ENCODE measurements at regions not wholly inside any gene's neighbourhood (a gene's known extent, or its start where the extent isn't known, plus 50 kb on each side); places are given as distances from the start of the nearest gene placed in this dataset.

GRCh38 chr14:101110729-101111619 lies 207.5 kb upstream of the RTL1 start:
- no peak for DNase-seq

GRCh38 chr14:101111620-101112290 lies 208.2 kb upstream of the RTL1 start:
- no peak for DNase-seq

GRCh38 chr14:101112351-101113107 lies 209.0 kb upstream of the RTL1 start:
- DNase-seq: no peak

GRCh38 chr14:101113108-101113612 lies 209.6 kb upstream of the RTL1 start:
- no peak for DNase-seq

- no peak for DNase-seq
These were observed 210.6 kb upstream of the RTL1 start for GRCh38 chr14:101113835-101114725.

GRCh38 chr14:101114726-101115515 lies 211.4 kb upstream of the RTL1 start:
- DNase-seq: no peak

GRCh38 chr14:101115652-101116051 lies 212.1 kb upstream of the RTL1 start:
- no peak for DNase-seq

GRCh38 chr14:101116065-101116464 lies 212.5 kb upstream of the RTL1 start:
- no peak for DNase-seq

GRCh38 chr14:101116486-101117130 lies 213.1 kb upstream of the RTL1 start:
- DNase-seq: no peak

GRCh38 chr14:101117543-101117942 lies 214.0 kb upstream of the RTL1 start:
- DNase-seq: no peak

GRCh38 chr14:101118233-101118632 lies 214.7 kb upstream of the RTL1 start:
- no peak for DNase-seq

- no peak for DNase-seq
These were observed 215.4 kb upstream of the RTL1 start for GRCh38 chr14:101118746-101119591.

GRCh38 chr14:101119830-101120571 lies 216.5 kb upstream of the RTL1 start:
- DNase-seq: peak; percentile 9

- DNase-seq: peak; percentile 81
These were observed 217.4 kb upstream of the RTL1 start for GRCh38 chr14:101120641-101121507.

GRCh38 chr14:101121508-101122139 lies 218.1 kb upstream of the RTL1 start:
- DNase-seq: no peak

- no peak for DNase-seq
These were observed 219.0 kb upstream of the RTL1 start for GRCh38 chr14:101122237-101123141.

All from hematopoietic multipotent progenitor cell treated with erythropoietin and hydrocortisone succinate and interleukin-3 and kit ligand, for 6 days (in vitro differentiated cells).